Heart left ventricle (tissue), 16 donors: ENCODE measurements at regions not wholly inside any gene's neighbourhood (a gene's known extent, or its start where the extent isn't known, plus 50 kb on each side); places are given as distances from the start of the nearest gene placed in this dataset.
"Not testable (repeated sequence)": the region's sequence is repeated elsewhere in the genome, so short reads cannot be mapped to it uniquely, and the experiment has no call there.

Experiments used
- ATAC-seq, 4 donors: fragments of 200-7000 bp; cut with Tn5 transposase; one replicate each; pipeline ENCODE4 v1.9.1; 2020 to 2022; ENCODE audit warnings: moderate library complexity in 4 of 4, mild to moderate bottlenecking in 3 of 4, moderate number of reproducible peaks in 1 of 4
- DNase-seq, 5 donors: peaks; one replicate each; pipeline ENCODE4 v3.0.0-alpha.2; 2020
- H3K27ac ChIP-seq, 12 donors: fragments of 200-600 bp; sonication (generic) in 4 of 12; one replicate each; pipeline versions ENCODE4 v1.5.0 to v1.8.0; 2016 to 2022; ENCODE audit warnings: mild to moderate bottlenecking in 2 of 12
- H3K27me3 ChIP-seq, 9 donors: fragments of 200-600 bp; sonication (generic) in 2 of 9; one replicate each; pipeline versions ENCODE4 v1.5.1 to v1.8.0; 2016 to 2022; ENCODE audit warnings: mild to moderate bottlenecking in 3 of 9
- H3K36me3 ChIP-seq, 9 donors: fragments of 200-600 bp; sonication (generic) in 2 of 9; one replicate each; pipeline versions ENCODE4 v1.5.0 to v1.8.0; 2018 to 2022; ENCODE audit warnings: mild to moderate bottlenecking in 2 of 9
- H3K4me1 ChIP-seq, 12 donors: fragments of 200-600 bp; sonication (generic) in 4 of 12; one replicate each; pipeline versions ENCODE4 v1.5.0 to v1.8.0; 2016 to 2022; ENCODE audit warnings: mild to moderate bottlenecking in 3 of 12
- H3K4me3 ChIP-seq, 12 donors: fragments of 200-600 bp; sonication (generic) in 4 of 12; one replicate each; pipeline versions ENCODE4 v1.5.0 to v1.8.0; 2017 to 2022; ENCODE audit warnings: mild to moderate bottlenecking in 9 of 12, moderate library complexity in 4 of 12
- H3K9me3 ChIP-seq, 12 donors: fragments of 200-600 bp; sonication (generic) in 4 of 12; one replicate each; pipeline versions ENCODE4 v1.5.0 to v1.8.0; 2016 to 2022; ENCODE audit warnings: mild to moderate bottlenecking in 1 of 12
- CTCF ChIP-seq, 12 donors: fragments of 200-600 bp; sonication (generic) in 4 of 12; IDR thresholded peaks; one replicate each; pipeline versions ENCODE4 v1.5.0 to v1.8.0; 2018 to 2022; ENCODE audit warnings: antibody characterized with exemption in 12 of 12, mild to moderate bottlenecking in 5 of 12
- POLR2A ChIP-seq, 2 donors: fragments of 450-650 bp; IDR thresholded peaks; one replicate each; pipeline ENCODE4 v1.6.1; 2017; ENCODE audit warnings: antibody characterized with exemption in 2 of 2, mild to moderate bottlenecking in 2 of 2, moderate library complexity in 2 of 2
- WGBS, 4 donors: extraction: QIAGEN DNeasy Blood & Tissue Kit in 2 of 4; methylation state at CpG; one replicate each; pipeline versions ENCODE4 v1.1.5 to v1.1.7; 2013 to 2018; 5-methylcytosine and 5-hydroxymethylcytosine counted together
- intact Hi-C, 10 donors: fragments of 100-400 bp; cut with DNase I; formaldehyde crosslinking; loops; one replicate each; pipeline versions ENCODE4 v1.11.1 to v1.14.2; 2022
- donor health status: ischemic (EF 13 %, LVEDD 7.1; RV severe dilation, severe dysfunction).
- donor health status: healthy with polysubstance abuse.
- donor health status: DM: no; HTN: yes; CAD: no.
- donor health status: DM: no; HTN: no; CAD: no.
- donor health status: ischemic (EF 25% LVEDD 6.9; RV normal size, moderate dysfunction).
- donor health status: ischemic (EF 25% LVEDD 5.7; RV mildly dilated, moderate dysfunction).
- donor health status: healthy.
- donor health status: DM: yes; HTN: yes; CAD: no.
- donor health status: ischemic (EF 35%, LVEDD 5.7; RV mildly dilated, moderate dysfunction).
- donor health status: nonischemic (EF 11% LVEDD 7.7; RV severe dilation, severe dysfunction).
- donor health status: DM: yes; HTN: yes; CAD: no.
- donor health status: PGD.
- donor health status: ischemic (EF 29% LVEDD 5.4; RV normal size, mild dysfunction).
- donor health status: nonischemic (EF 23%, LVEDD 6.1; RV moderate dilation, normal function).

- DNase-seq = no peak
- no peak for ATAC-seq
- no peaks in the 10 kb centered on the region for H3K4me1 ChIP-seq
- WGBS, 4 donors = 78 to 85% (median 82%) methylated on average over 5 of the region's 5 CpGs
- no peaks in the 10 kb centered on the region for H3K36me3 ChIP-seq
- peaks cover 0 to under 1% (median 0%) of the 10 kb centered on the region in 12 donors for H3K9me3 ChIP-seq
- no peak for TF ChIP-seq POLR2A (IDR thresholded peaks at IDR 0.05)
- TF ChIP-seq CTCF (IDR thresholded peaks at IDR 0.05) = no peak
- H3K4me3 ChIP-seq = no peak overlapping the region
- no peak overlapping the region for H3K27ac ChIP-seq
- H3K27me3 ChIP-seq = peaks cover 0 to 3% (median 0%) of the 10 kb centered on the region in 9 donors
- intact Hi-C loops = no loop called here
Measured at GRCh38 chr12:124131659-124132058, 158.6 kb downstream of the ZNF664 start.

GRCh38 chr12:124132530-124132929 is 159.5 kb downstream of the ZNF664 start:
- Histone ChIP-seq H3K4me1 (no peaks in the 10 kb centered on the region), H3K27ac (no peak overlapping the region), H3K36me3 (no peaks in the 10 kb centered on the region), H3K4me3 (no peak overlapping the region), H3K27me3 (peaks cover 0 to 3% (median 0%) of the 10 kb centered on the region in 9 donors), H3K9me3 (peaks cover 0 to 8% (median 0%) of the 10 kb centered on the region in 12 donors)
- intact Hi-C loops = no loop called here
- TF ChIP-seq CTCF (IDR thresholded peaks at IDR 0.05) (no peak), POLR2A (IDR thresholded peaks at IDR 0.05) (no peak)
- ATAC-seq (no peak), DNase-seq (no peak)
- 82 to 98% (median 96%) methylated on average over 2 of the region's 2 CpGs for WGBS, 4 donors

- peaks cover 0 to 15% (median 0%) of the 10 kb centered on the region in 12 donors for H3K9me3 ChIP-seq
- intact Hi-C loops = no loop called here
- DNase-seq (no peak), ATAC-seq (no peak)
- H3K4me1 ChIP-seq = no peaks in the 10 kb centered on the region
- no peak for TF ChIP-seq POLR2A (IDR thresholded peaks at IDR 0.05)
- TF ChIP-seq CTCF (IDR thresholded peaks at IDR 0.05) = no peak
- no peak overlapping the region for H3K4me3 ChIP-seq
- H3K36me3 ChIP-seq = no peaks in the 10 kb centered on the region
- peaks cover 0 to 16% (median 3%) of the 10 kb centered on the region in 9 donors for H3K27me3 ChIP-seq
- H3K27ac ChIP-seq = no peak overlapping the region
Measured at GRCh38 chr12:124136796-124137195, 158.1 kb upstream of the RFLNA start.

- Histone ChIP-seq H3K9me3 (peaks cover 0 to 26% (median 0%) of the 10 kb centered on the region in 12 donors), H3K36me3 (no peaks in the 10 kb centered on the region), H3K27ac (no peak overlapping the region), H3K4me1 (no peaks in the 10 kb centered on the region), H3K4me3 (no peak overlapping the region), H3K27me3 (peaks cover 0 to 16% (median 0%) of the 10 kb centered on the region in 9 donors)
- WGBS, 4 donors = 23 to 32% (median 29%) methylated on average over 7 of the region's 7 CpGs
- DNase-seq (no peak), ATAC-seq (no peak)
- intact Hi-C loops = no loop called here
- TF ChIP-seq POLR2A (IDR thresholded peaks at IDR 0.05) (no peak), CTCF (IDR thresholded peaks at IDR 0.05) (no peak)
Measured at GRCh38 chr12:124140944-124141486, 153.9 kb upstream of the RFLNA start.

GRCh38 chr12:124141611-124142010 is 153.3 kb upstream of the RFLNA start:
- H3K4me3 ChIP-seq, H3K4me1 ChIP-seq, intact Hi-C loops, H3K27ac ChIP-seq, DNase-seq, H3K36me3 ChIP-seq, ATAC-seq: not testable (repeated sequence)
- H3K9me3 ChIP-seq = peaks cover 0 to 26% (median 0%) of the 10 kb centered on the region in 12 donors
- WGBS, 4 donors = 32 to 46% (median 41%) methylated on average over 3 of the region's 3 CpGs
- peaks cover 0 to 16% (median 0%) of the 10 kb centered on the region in 9 donors for H3K27me3 ChIP-seq
